KMS-11 (cell line): ENCODE measurements at regions not wholly inside any gene's neighbourhood (a gene's known extent, or its start where the extent isn't known, plus 50 kb on each side); places are given as distances from the start of the nearest gene placed in this dataset.

Experiments
- H2AFZ ChIP-seq: fragments of 200-600 bp; sonication (generic); 2 replicates; pipeline ENCODE4 v1.6.1; 2016; ENCODE audit warnings: antibody characterized with exemption, mixed run types, low read depth
- H3K27ac ChIP-seq: fragments of 200-600 bp; sonication (generic); 2 replicates; pipeline ENCODE4 v1.6.1; 2016; ENCODE audit warnings: mild to moderate bottlenecking, mixed run types
- H3K27me3 ChIP-seq: fragments of 200-600 bp; sonication (generic); 2 replicates; pipeline ENCODE4 v1.6.1; 2017; ENCODE audit warnings: mild to moderate bottlenecking, low read depth, mixed run types, moderate library complexity; ENCODE audit not compliant: insufficient read depth
- H3K36me3 ChIP-seq: fragments of 200-600 bp; sonication (generic); 2 replicates; pipeline ENCODE4 v1.6.1; 2017; ENCODE audit warnings: mild to moderate bottlenecking, mixed run types; ENCODE audit not compliant: insufficient read depth
- H3K4me1 ChIP-seq: fragments of 200-600 bp; sonication (generic); 2 replicates; pipeline ENCODE4 v1.6.1; 2016; ENCODE audit warnings: mild to moderate bottlenecking, low read depth, mixed run types; ENCODE audit not compliant: poor library complexity, severe bottlenecking
- H3K4me2 ChIP-seq: fragments of 200-600 bp; sonication (generic); 2 replicates; pipeline ENCODE4 v1.7.0; 2016; ENCODE audit warnings: mild to moderate bottlenecking, mixed run types
- H3K4me3 ChIP-seq: fragments of 200-600 bp; sonication (generic); IDR thresholded peaks from 2 replicates; pipeline ENCODE4 v1.6.1; 2017; ENCODE audit warnings: low read depth, low read length, mixed read lengths; ENCODE audit not compliant: insufficient read depth
- H3K79me2 ChIP-seq: fragments of 200-600 bp; sonication (generic); 2 replicates; pipeline ENCODE4 v1.6.1; 2016; ENCODE audit warnings: low read depth, mixed run types; ENCODE audit not compliant: insufficient read depth
- H3K9ac ChIP-seq: fragments of 200-600 bp; sonication (generic); 2 replicates; pipeline ENCODE4 v1.6.1; 2016; ENCODE audit warnings: mild to moderate bottlenecking, mixed run types
- H4K20me1 ChIP-seq: fragments of 200-600 bp; sonication (generic); 2 replicates; pipeline ENCODE4 v1.6.1; 2016; ENCODE audit warnings: mild to moderate bottlenecking, mixed run types; ENCODE audit not compliant: insufficient read depth
- TF ChIP-seq, protein P1 (sequence below): fragments of 200-600 bp; sonication (generic); conservative IDR thresholded peaks from 2 replicates; pipeline ENCODE4 v1.6.1; 2017; ENCODE audit warnings: low read depth, mild to moderate bottlenecking, antibody characterized with exemption, low read length, moderate library complexity, mixed read lengths

DNA sequence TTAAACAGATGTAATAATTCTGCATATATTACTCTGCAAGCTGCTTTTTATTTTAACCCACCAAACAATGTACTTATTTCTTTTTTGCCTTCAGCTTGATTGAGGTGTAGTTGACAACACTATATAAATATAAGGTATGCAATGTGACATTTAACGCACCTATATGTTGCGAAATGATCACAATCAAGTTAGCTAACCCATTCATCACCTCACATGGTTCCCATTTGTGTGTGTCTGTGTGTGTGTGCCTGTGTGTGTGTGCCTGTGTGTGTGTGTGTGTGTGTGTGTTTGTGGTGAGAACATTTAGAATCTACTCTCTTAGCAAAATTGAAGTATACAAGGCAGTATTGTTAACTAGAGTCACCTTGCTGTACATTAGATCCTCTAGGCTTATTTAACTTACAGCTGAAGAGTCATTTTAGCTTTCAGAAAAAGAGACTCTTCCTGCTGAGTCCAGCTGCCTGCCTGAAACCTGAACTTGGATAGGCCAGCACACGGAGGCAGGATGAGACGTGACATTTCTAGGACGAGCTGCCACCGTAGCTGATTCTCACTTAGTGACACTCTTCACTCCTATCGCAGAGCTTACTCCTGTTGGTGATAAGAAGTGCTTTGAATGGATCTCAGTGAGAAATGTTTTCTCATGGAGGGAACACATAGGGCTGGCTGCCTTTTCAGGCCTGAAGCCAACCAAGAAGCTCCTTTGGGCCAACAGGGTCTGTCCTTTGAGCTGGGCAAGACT is 126.5 kb upstream of the RIPOR2 start:
- no peaks in the 10 kb centered on the region for H3K27me3 ChIP-seq
- H3K4me3 ChIP-seq = no peak overlapping the region
- H3K79me2 ChIP-seq = no peaks in the 10 kb centered on the region
- no peaks in the 10 kb centered on the region for H4K20me1 ChIP-seq
- no peak overlapping the region for H3K9ac ChIP-seq
- TF ChIP-seq, protein P1, sequence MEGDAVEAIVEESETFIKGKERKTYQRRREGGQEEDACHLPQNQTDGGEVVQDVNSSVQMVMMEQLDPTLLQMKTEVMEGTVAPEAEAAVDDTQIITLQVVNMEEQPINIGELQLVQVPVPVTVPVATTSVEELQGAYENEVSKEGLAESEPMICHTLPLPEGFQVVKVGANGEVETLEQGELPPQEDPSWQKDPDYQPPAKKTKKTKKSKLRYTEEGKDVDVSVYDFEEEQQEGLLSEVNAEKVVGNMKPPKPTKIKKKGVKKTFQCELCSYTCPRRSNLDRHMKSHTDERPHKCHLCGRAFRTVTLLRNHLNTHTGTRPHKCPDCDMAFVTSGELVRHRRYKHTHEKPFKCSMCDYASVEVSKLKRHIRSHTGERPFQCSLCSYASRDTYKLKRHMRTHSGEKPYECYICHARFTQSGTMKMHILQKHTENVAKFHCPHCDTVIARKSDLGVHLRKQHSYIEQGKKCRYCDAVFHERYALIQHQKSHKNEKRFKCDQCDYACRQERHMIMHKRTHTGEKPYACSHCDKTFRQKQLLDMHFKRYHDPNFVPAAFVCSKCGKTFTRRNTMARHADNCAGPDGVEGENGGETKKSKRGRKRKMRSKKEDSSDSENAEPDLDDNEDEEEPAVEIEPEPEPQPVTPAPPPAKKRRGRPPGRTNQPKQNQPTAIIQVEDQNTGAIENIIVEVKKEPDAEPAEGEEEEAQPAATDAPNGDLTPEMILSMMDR = no peak
- no peak overlapping the region for H3K27ac ChIP-seq
- H3K4me1 ChIP-seq = no peaks in the 10 kb centered on the region
- no peak overlapping the region for H2AFZ ChIP-seq
- H3K36me3 ChIP-seq = no peaks in the 10 kb centered on the region
- H3K4me2 ChIP-seq = no peak overlapping the region

GRCh38 chr6:25064006-25064405 is 128.2 kb upstream of the RIPOR2 start:
- no peak overlapping the region for H3K4me3 ChIP-seq
- no peaks in the 10 kb centered on the region for H3K36me3 ChIP-seq
- H3K9ac ChIP-seq = no peak overlapping the region
- H3K27ac ChIP-seq = no peak overlapping the region
- TF ChIP-seq, protein P1 = no peak
- no peaks in the 10 kb centered on the region for H3K27me3 ChIP-seq
- H2AFZ ChIP-seq = no peak overlapping the region
- no peaks in the 10 kb centered on the region for H3K79me2 ChIP-seq
- no peaks in the 10 kb centered on the region for H4K20me1 ChIP-seq
- no peaks in the 10 kb centered on the region for H3K4me1 ChIP-seq
- H3K4me2 ChIP-seq = no peak overlapping the region

DNA sequence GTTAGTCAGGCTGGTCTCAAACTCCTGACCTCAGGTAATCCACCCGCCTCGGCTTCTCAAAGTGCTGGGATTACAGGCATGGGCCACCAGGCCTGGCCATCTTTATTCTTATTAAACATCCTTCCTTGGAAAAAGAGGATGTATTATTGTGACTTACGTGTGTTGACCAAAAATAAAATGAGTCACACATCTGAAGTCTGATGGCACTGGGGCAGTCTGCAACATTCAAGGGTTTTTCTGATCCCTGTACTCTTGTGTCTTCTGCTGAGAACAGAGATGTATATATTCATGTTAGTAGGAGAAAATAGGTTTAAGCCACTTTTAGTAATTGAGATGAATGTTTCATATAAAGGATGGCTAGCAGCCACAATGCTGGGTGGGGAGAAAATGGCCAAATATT is 129.9 kb upstream of the RIPOR2 start:
- no peaks in the 10 kb centered on the region for H3K27me3 ChIP-seq
- no peak overlapping the region for H3K27ac ChIP-seq
- H3K9ac ChIP-seq = no peak overlapping the region
- H3K4me1 ChIP-seq = no peaks in the 10 kb centered on the region
- no peak overlapping the region for H3K4me3 ChIP-seq
- no peaks in the 10 kb centered on the region for H3K79me2 ChIP-seq
- H4K20me1 ChIP-seq = no peaks in the 10 kb centered on the region
- no peaks in the 10 kb centered on the region for H3K36me3 ChIP-seq
- no peak overlapping the region for H3K4me2 ChIP-seq
- TF ChIP-seq, protein P1 = no peak
- H2AFZ ChIP-seq = no peak overlapping the region

DNA sequence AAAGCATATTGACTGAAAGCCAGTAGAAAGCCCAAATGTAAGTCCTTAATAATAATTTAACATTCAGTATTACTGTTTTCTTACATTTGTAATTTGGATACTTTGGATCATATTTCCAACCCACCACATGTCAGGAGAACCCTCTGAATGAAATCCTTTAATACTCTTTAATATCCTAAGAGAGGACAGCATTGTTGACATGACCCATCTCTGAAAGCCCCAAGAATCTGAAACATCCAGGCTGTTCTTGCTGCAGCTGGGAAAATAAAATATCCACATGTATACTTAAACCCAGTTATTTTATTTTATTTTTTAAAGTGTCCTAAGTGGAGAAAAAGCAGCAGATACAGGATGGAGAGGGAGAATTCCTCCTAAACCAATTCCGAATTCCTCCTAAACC is 130.8 kb upstream of the RIPOR2 start:
- Histone ChIP-seq H3K27ac (no peak overlapping the region), H3K36me3 (no peaks in the 10 kb centered on the region), H3K4me2 (no peak overlapping the region), H4K20me1 (no peaks in the 10 kb centered on the region), H3K79me2 (no peaks in the 10 kb centered on the region), H3K4me3 (no peak overlapping the region), H3K9ac (no peak overlapping the region), H3K4me1 (no peaks in the 10 kb centered on the region), H3K27me3 (no peaks in the 10 kb centered on the region), H2AFZ (no peak overlapping the region)
- TF ChIP-seq, protein P1 = no peak
